Sigmoid colon (tissue), 6 donors: ENCODE measurements at regions not wholly inside any gene's neighbourhood (a gene's known extent, or its start where the extent isn't known, plus 50 kb on each side); places are given as distances from the start of the nearest gene placed in this dataset.

Experiments used
- DNase-seq: peaks from one replicate; pipeline ENCODE4 v3.0.0-alpha.2; 2019
- H3K27ac ChIP-seq, 4 donors: fragments of 200-600 bp; sonication (generic); one replicate each; pipeline ENCODE4 v1.5.1; 2016 to 2019; ENCODE audit warnings: mild to moderate bottlenecking in 1 of 4
- H3K27me3 ChIP-seq, 3 donors: fragments of 200-600 bp; sonication (generic); one replicate each; pipeline ENCODE4 v1.5.1; 2019; ENCODE audit warnings: mild to moderate bottlenecking in 1 of 3
- H3K36me3 ChIP-seq, 4 donors: fragments of 200-600 bp; sonication (generic); one replicate each; pipeline ENCODE4 v1.5.1; 2016 to 2019
- H3K4me1 ChIP-seq, 4 donors: fragments of 200-600 bp; sonication (generic); one replicate each; pipeline ENCODE4 v1.5.1; 2017 to 2019
- H3K4me3 ChIP-seq, 4 donors: fragments of 200-600 bp; sonication (generic); one replicate each; pipeline ENCODE4 v1.5.1; 2017 to 2019; ENCODE audit warnings: mild to moderate bottlenecking in 2 of 4, moderate library complexity in 1 of 4
- H3K9me3 ChIP-seq, 4 donors: fragments of 200-600 bp in 3 of 4; sonication (generic) in 3 of 4; one replicate each; pipeline versions ENCODE4 v1.5.1 to v1.6.1; 2013 to 2019
- CTCF ChIP-seq, 4 experiments: fragments of 450-650 bp in 3 of 4; fragments of 200-600 bp in 1 of 4; IDR thresholded peaks; one replicate each; pipeline ENCODE4 v1.5.1; 2016 to 2019; ENCODE audit warnings: antibody characterized with exemption in 4 of 4, mild to moderate bottlenecking in 3 of 4, moderate library complexity in 2 of 4
- EP300 ChIP-seq, 4 donors: sonication (generic); formaldehyde crosslinking; IDR thresholded peaks; one replicate each; pipeline ENCODE4 v1.6.1; 2017; ENCODE audit warnings: antibody characterized with exemption in 4 of 4
- POLR2A ChIP-seq, 2 donors: fragments of 450-650 bp; IDR thresholded peaks; one replicate each; pipeline ENCODE4 v1.6.1; 2016; ENCODE audit warnings: antibody characterized with exemption in 2 of 2, mild to moderate bottlenecking in 2 of 2, moderate library complexity in 2 of 2
- POLR2AphosphoS5 ChIP-seq, 4 donors: sonication (generic); formaldehyde crosslinking; IDR thresholded peaks; one replicate each; pipeline ENCODE4 v1.6.1; 2017; ENCODE audit warnings: antibody characterized with exemption in 4 of 4
- WGBS, 2 donors: extraction: QIAGEN DNeasy Blood & Tissue Kit; methylation state at CpG; one replicate each; pipeline ENCODE4 v1.1.7; 2013; 5-methylcytosine and 5-hydroxymethylcytosine counted together
- intact Hi-C: fragments of 100-400 bp; cut with DNase I; formaldehyde crosslinking; loops from one replicate; pipeline ENCODE4 v1.15.1; 2023
- donor health status: healthy with polysubstance abuse.
- donor health status: healthy.

- intact Hi-C loops, result no loop called here
- H3K4me3 ChIP-seq, result peak overlapping the region in 1 of 4 donors; percentile 7
- peaks cover 0 to 36% (median 30%) of the 10 kb centered on the region in 4 donors for H3K4me1 ChIP-seq
- no peak for DNase-seq
- H3K27ac ChIP-seq, result peak overlapping the region; percentile 46 to 70 (median 60)
- H3K36me3 ChIP-seq, result no peaks in the 10 kb centered on the region
- no peaks in the 10 kb centered on the region for H3K9me3 ChIP-seq
- 52 to 66% methylated on average over 7 of the region's 7 CpGs for WGBS, 2 donors
- TF ChIP-seq CTCF (IDR thresholded peaks at IDR 0.05) (no peak), EP300 (IDR thresholded peaks at IDR 0.05) (no peak), POLR2AphosphoS5 (IDR thresholded peaks at IDR 0.05) (no peak), POLR2A (IDR thresholded peaks at IDR 0.05) (no peak)
- no peaks in the 10 kb centered on the region for H3K27me3 ChIP-seq
Measured at GRCh38 chr9:86795047-86795442, 152.3 kb downstream of the GAS1 start.

- Histone ChIP-seq H3K36me3 (no peaks in the 10 kb centered on the region), H3K27ac (peak overlapping the region; percentile 46 to 70 (median 60)), H3K27me3 (no peaks in the 10 kb centered on the region), H3K4me3 (no peak overlapping the region), H3K4me1 (peaks cover 0 to 36% (median 30%) of the 10 kb centered on the region in 4 donors), H3K9me3 (no peaks in the 10 kb centered on the region)
- no peak for TF ChIP-seq POLR2A (IDR thresholded peaks at IDR 0.05)
- TF ChIP-seq EP300 (IDR thresholded peaks at IDR 0.05), result no peak
- TF ChIP-seq POLR2AphosphoS5 (IDR thresholded peaks at IDR 0.05), result peak in 1 of 4 donors; percentile 6
- TF ChIP-seq CTCF (IDR thresholded peaks at IDR 0.05), result no peak
- intact Hi-C loops, result no loop called here
- 52 to 53% methylated on average over 3 of the region's 3 CpGs for WGBS, 2 donors
- no peak for DNase-seq
Measured at GRCh38 chr9:86794391-86795046, 152.8 kb downstream of the GAS1 start.

GRCh38 chr9:86792136-86792535, 155.2 kb downstream of the GAS1 start:
- no peaks in the 10 kb centered on the region for H3K36me3 ChIP-seq
- no peaks in the 10 kb centered on the region for H3K27me3 ChIP-seq
- DNase-seq, result no peak
- peaks cover 0 to 36% (median 29%) of the 10 kb centered on the region in 4 donors for H3K4me1 ChIP-seq
- H3K4me3 ChIP-seq, result no peak overlapping the region
- H3K9me3 ChIP-seq, result no peaks in the 10 kb centered on the region
- no peak overlapping the region for H3K27ac ChIP-seq
- 17 to 58% methylated on average over 3 of the region's 3 CpGs for WGBS, 2 donors
- intact Hi-C loops, result no loop called here
- TF ChIP-seq CTCF (IDR thresholded peaks at IDR 0.05) (no peak), POLR2AphosphoS5 (IDR thresholded peaks at IDR 0.05) (no peak), EP300 (IDR thresholded peaks at IDR 0.05) (no peak), POLR2A (IDR thresholded peaks at IDR 0.05) (no peak)

GRCh38 chr9:86790805-86791204, 156.5 kb downstream of the GAS1 start:
- Histone ChIP-seq H3K4me3 (no peak overlapping the region), H3K9me3 (no peaks in the 10 kb centered on the region), H3K36me3 (no peaks in the 10 kb centered on the region), H3K4me1 (peaks cover 0 to 33% (median 22%) of the 10 kb centered on the region in 4 donors), H3K27ac (no peak overlapping the region), H3K27me3 (no peaks in the 10 kb centered on the region)
- TF ChIP-seq EP300 (IDR thresholded peaks at IDR 0.05) (no peak), CTCF (IDR thresholded peaks at IDR 0.05) (no peak), POLR2A (IDR thresholded peaks at IDR 0.05) (no peak), POLR2AphosphoS5 (IDR thresholded peaks at IDR 0.05) (no peak)
- intact Hi-C loops, result no loop called here
- WGBS, 2 donors, result 77 to 82% methylated on average over 4 of the region's 4 CpGs
- no peak for DNase-seq

- H3K4me3 ChIP-seq, result no peak overlapping the region
- WGBS, 2 donors, result 84 to 87% methylated on average over 9 of the region's 9 CpGs
- peaks cover 0 to 11% (median 2%) of the 10 kb centered on the region in 4 donors for H3K4me1 ChIP-seq
- no peaks in the 10 kb centered on the region for H3K36me3 ChIP-seq
- no peak for TF ChIP-seq POLR2AphosphoS5 (IDR thresholded peaks at IDR 0.05)
- no peak for TF ChIP-seq EP300 (IDR thresholded peaks at IDR 0.05)
- TF ChIP-seq POLR2A (IDR thresholded peaks at IDR 0.05), result no peak
- no peak for TF ChIP-seq CTCF (IDR thresholded peaks at IDR 0.05)
- intact Hi-C loops, result no loop called here
- H3K27me3 ChIP-seq, result no peaks in the 10 kb centered on the region
- no peak for DNase-seq
- H3K9me3 ChIP-seq, result no peaks in the 10 kb centered on the region
- H3K27ac ChIP-seq, result no peak overlapping the region
Measured at GRCh38 chr9:86788456-86788855, 158.8 kb downstream of the GAS1 start.
